ENCODE measurements at regions not wholly inside any gene's neighbourhood (a gene's known extent, or its start where the extent isn't known, plus 50 kb on each side); places are given as distances from the start of the nearest gene placed in this dataset.
"Not testable (repeated sequence)": the region's sequence is repeated elsewhere in the genome, so short reads cannot be mapped to it uniquely, and the experiment has no call there.

DNA sequence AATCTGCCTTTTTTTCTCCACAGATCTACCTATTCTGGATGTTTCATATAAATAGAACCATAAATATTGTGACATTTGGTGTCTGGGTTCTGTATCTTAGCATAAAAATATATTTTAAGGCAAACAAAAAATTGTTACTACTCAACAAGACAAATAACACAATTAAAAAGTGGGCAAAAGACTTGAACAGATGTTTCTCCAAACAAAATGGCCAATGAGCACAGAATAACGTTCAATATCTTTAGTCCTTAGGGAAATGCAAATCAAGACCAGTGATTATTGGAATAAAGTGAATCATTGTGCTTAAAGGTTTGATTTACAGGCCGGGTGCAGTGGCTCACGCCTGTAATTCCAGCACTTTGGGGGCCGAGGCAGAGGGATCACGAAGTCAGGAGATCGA, 1331.3 kb downstream of the AACS start:
- DNase-seq: no peak

DNA sequence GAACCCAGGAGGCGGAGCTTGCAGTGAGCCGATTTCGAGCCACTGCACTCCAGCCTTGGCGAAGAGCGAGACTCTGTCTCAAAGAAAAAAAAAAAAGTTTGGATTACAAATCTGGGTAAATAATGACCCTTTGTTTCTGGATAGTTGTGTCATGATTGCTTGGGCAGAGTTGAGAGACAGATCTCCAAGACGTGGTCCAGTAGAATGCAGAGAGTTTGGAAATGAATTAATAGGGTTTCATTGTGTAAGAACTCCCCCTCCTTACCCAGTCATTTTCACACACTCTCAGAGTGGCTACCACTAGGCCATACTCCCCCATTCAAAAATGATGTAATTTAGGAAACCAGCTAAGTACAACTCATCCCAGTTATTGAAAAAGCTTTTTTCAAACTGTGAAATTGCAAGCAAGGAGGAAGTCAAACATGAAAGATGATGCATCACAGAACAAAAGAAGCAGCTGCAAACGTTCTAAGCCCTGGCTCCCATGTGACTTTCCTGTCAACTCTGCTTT, 1331.9 kb downstream of the AACS start:
- DNase-seq: peak in 15 of 58 donors; percentile 1 to 47 (median 8)

DNA sequence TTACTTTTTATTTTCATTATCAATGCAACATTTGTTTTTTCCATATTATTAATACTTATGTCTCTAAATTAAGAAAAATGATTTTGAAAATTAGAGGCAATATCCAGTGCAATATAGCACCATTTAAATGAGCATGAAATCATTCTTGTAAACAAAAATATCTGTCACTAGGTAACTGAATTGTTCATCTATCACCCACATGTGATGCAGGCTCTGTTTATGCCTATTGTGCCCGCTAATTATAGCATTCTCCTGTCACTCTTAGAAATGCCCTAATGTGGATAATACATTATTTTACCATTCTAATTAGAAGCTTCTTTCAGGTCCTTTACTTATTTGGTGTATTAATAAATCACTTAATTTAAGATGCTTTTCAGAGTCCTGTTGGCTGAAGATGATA, 1332.4 kb downstream of the AACS start:
- no peak for DNase-seq

DNA sequence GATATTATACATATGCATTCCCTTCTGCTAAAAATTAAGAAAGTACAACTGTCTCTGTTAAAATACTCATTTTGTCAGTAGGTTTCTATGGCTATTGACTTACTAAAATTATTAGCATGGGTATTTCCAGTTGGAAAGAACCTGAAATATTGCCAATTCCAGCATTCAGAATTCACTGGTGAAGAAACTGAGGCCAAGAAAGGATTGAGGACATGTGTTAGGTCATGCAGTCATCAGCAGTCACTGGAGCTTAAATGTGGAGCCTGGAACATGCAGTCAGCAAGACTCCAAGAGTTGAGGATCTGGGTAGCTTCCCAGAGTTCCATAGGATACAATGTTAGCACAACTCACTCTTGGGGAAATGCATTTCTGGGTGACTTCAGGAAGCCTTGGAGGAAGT, 1335.6 kb downstream of the AACS start:
- DNase-seq: no peak

DNA sequence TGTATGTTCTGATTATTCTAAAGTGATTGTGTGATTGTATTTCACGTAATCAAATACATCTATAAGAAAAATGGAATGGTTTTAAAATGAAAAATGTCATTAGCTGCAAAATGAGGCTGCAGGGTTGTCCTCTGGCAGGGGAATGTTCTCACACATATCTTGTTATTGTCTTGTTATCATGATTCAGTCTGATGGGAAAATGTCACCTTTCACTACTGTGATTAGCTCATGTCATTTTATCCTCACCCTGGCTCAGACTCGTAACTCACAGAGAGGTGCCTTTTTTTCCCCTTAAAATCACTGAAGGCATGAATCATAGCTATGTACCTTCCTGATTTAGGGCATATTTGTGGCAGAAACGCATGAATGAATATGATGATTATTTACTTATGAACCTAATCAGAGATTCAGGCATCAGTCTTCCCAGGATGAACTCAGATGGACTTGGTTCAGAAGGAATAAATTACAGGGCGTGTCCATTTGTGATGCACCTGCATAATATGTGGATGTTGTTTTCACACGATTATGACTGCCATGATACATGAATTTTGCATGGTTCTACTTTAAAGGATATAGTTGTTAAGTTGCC, 1339.2 kb downstream of the AACS start:
- no peak for DNase-seq

DNA sequence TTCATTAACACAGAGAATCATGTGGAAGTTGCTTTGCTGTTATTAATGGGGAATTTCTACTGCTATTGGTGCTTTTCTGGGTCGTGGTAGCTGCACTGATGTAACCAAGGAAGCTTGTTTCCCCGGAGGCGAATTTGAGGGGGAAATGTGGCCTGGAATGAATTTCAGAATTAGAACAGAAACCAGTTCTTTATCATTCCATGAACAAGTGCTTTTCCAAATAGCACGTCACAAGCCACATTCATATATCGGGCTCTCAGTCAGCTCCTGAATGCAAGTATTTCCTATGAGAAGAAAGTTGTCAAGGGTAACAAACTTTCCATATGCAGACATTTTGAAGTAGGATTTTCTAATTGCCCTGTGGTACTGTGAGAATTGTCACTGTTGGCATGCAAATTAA, 1353.2 kb downstream of the AACS start:
- no peak for DNase-seq

GRCh38 chr12:126419131-126419530, 1353.9 kb downstream of the AACS start:
- no peak for DNase-seq

GRCh38 chr12:126424696-126425095, 1359.5 kb downstream of the AACS start:
- no peak for DNase-seq

DNA sequence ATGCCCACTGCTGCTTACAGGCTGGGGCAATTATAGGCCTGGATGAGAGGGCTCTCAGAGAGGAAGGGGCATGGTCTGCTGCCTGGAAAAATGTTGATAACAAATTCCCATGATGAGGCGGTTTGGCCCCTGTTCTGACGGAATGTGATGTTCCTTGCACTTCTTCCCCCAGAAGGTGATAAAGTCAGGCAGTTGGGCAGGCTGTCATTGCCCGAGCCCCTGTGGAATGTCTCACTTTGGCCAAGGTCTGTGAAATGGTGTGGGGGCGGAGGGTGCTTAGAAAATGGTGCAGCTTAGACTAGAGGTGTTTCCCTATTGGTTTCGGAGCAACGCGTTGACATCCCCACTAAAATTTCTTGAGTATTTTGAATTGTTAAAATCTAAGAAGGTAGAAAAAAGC, 1360.0 kb downstream of the AACS start:
- DNase-seq: no peak

DNA sequence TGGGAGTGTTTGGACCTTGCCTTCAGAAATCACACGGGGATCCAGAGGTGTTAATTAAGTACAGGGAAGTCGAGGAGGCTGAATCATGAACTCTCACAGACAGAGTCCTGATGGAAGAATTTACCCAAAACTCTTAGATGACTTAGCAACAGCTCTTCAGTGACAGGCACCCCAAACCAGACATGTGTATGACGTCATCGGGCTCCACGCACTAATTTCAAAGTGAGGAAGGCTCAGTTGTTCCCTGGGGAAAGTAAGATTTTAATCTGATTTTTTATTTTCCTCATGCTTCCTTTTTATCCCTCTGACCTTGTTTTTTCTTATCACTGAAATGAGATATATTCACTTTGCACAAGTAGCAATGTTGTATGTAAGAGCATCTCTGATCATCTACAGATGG, 1363.5 kb downstream of the AACS start:
- DNase-seq: no peak

- DNase-seq: no peak
These were observed 1365.7 kb downstream of the AACS start for GRCh38 chr12:126430921-126431320.

GRCh38 chr12:126431767-126432166, 1366.5 kb downstream of the AACS start:
- no peak for DNase-seq

GRCh38 chr12:126432780-126433179, 1367.5 kb downstream of the AACS start:
- no peak for DNase-seq

- DNase-seq: no peak
These were observed 1369.3 kb downstream of the AACS start for GRCh38 chr12:126434412-126434985.

DNA sequence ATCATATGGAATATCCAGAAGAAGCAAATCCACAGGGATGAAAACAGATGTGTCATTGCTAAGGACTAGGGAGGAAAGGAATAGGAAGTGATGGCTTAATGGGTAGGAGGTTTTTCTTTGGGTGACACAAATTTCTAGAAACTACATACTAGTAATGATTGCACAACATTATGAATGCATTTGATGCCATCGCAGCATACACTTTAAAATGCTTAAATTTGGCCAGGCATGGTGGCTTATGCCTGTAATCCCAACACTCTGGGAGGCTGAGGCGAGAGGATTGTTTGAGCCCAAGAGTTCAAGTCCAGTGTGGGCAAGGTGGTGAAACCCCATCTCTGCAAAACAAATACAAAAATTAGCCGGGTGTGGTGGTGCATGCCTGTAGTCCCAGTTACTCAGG, 1370.8 kb downstream of the AACS start:
- DNase-seq: no peak

GRCh38 chr12:126437934-126438333, 1372.7 kb downstream of the AACS start:
- DNase-seq: no peak

GRCh38 chr12:126443977-126444376, 1378.7 kb downstream of the AACS start:
- DNase-seq: no peak

GRCh38 chr12:126447346-126447745, 1382.1 kb downstream of the AACS start:
- no peak for DNase-seq

DNA sequence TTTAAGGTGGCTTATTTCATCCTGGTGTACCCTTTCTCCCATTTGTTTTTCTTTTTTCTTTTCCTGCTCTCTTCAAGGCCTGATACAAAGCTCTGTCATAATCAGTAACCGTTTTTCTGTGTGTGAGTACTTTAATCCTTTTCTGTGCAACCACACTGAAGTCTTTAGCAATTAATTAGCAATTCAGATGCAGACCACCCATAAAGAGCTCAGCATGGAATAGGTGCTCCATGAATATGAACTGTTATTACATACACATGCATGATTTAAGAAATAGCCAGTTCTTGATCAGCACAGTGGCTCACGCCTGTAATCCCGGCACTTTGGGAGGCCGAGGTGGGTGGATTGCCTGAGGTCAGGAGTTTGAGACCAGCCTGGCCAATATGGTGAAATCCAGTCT, 1386.6 kb downstream of the AACS start:
- no peak for DNase-seq

GRCh38 chr12:126452686-126453085, 1387.5 kb downstream of the AACS start:
- not testable (repeated sequence) for DNase-seq

GRCh38 chr12:126454581-126454980, 1389.3 kb downstream of the AACS start:
- DNase-seq: no peak

- DNase-seq: no peak
These were observed 1392.5 kb downstream of the AACS start for GRCh38 chr12:126457776-126458175.

DNA sequence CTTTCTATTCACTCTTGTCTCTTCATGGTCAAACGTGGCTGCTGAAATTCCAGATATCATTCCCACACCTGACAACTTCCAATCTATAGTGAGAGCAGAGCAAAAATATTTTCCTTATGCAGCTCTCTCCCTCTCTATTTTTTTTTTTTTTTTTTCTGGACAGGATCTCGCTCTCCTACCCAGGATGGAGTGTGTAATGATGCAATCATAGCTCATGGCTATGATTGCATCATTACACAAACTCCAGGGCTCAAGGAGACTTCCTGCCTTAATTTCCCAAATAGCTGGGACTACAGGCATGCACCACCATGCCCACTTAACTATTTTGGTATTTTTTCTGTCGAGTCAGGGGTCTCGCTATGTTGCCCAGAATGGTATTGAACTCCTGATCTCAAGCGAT, 1398.9 kb downstream of the AACS start:
- DNase-seq: no peak

GRCh38 chr12:126469211-126469610, 1404.0 kb downstream of the AACS start:
- DNase-seq: no peak
